ENCODE measurements at regions not wholly inside any gene's neighbourhood (a gene's known extent, or its start where the extent isn't known, plus 50 kb on each side); places are given as distances from the start of the nearest gene placed in this dataset.
A peak's percentile ranks its signal among the peaks of the same experiment; 100 is the strongest.
"Not testable (repeated sequence)": the region's sequence is repeated elsewhere in the genome, so short reads cannot be mapped to it uniquely, and the experiment has no call there.

GRCh38 chr5:67549947-67550346 lies 353.3 kb upstream of the CD180 start:
- 93% methylated on average over 4 of the region's 4 CpGs for WGBS
- Histone ChIP-seq H3K4me3 (ENCODE audit: low read length) (no peak overlapping the region), H3K27ac (ENCODE audit: low read length) (no peak overlapping the region), H3K9me3 (ENCODE audit: control insufficient read depth, low read length) (no peaks in the 10 kb centered on the region), H3K4me1 (ENCODE audit: control insufficient read depth, insufficient read depth, low read length) (no peaks in the 10 kb centered on the region), H3K27me3 (ENCODE audit: control insufficient read depth, insufficient read depth) (no peaks in the 10 kb centered on the region)
- intact Hi-C loops (cut with DNase I), result no loop called here
- ATAC-seq (no peak), DNase-seq (no peak)

GRCh38 chr5:67549296-67549618 lies 352.7 kb upstream of the CD180 start:
- Histone ChIP-seq H3K4me3 (ENCODE audit: low read length) (no peak overlapping the region), H3K27me3 (ENCODE audit: control insufficient read depth, insufficient read depth) (no peaks in the 10 kb centered on the region), H3K9me3 (ENCODE audit: control insufficient read depth, low read length) (no peaks in the 10 kb centered on the region), H3K27ac (ENCODE audit: low read length) (no peak overlapping the region), H3K4me1 (ENCODE audit: control insufficient read depth, insufficient read depth, low read length) (no peaks in the 10 kb centered on the region)
- intact Hi-C loops (cut with DNase I), result no loop called here
- no peak for DNase-seq
- WGBS, result 76% methylated on average over 3 of the region's 3 CpGs
- peak in 1 of 2 donors; percentile 45 for ATAC-seq

DNA sequence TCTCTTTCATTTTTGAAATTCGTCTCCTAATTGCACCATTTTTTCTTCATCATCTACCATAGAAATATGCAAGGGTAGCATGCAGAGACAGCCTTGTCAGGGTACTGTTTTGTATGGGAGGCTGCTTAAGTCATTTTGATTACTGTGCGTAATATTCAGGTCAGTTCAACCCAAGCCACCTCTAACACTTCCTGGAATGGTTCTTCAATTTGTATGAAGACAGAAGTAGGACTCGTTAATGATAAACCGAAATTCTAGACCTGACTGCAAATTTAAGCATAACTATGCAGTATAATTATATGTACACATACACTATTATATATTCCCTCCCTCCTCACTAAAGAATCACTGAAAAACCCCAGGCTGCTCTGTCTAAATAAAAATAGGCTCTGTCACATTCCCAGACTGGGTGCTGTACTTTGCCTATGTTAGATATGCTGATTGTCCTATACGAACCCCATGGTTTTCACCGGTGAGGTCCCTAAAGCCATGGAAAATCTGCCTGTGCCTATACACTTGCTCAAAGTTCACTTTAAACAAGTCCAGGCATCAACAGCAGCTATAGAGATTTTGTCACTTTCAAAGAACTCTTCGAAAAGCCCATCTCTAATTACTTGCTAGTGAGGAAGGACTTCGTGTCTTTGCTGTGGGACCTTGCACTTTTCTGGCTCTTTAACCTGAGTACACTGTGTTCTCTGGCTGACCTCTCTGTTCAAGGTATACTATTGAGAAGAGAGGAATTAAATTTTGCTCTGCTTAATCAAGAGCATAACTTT lies 352.1 kb upstream of the CD180 start:
- Histone ChIP-seq H3K27me3 (ENCODE audit: control insufficient read depth, insufficient read depth) (no peaks in the 10 kb centered on the region), H3K4me1 (ENCODE audit: control insufficient read depth, insufficient read depth, low read length) (no peaks in the 10 kb centered on the region), H3K9me3 (ENCODE audit: control insufficient read depth, low read length) (no peaks in the 10 kb centered on the region), H3K4me3 (ENCODE audit: low read length) (no peak overlapping the region), H3K27ac (ENCODE audit: low read length) (no peak overlapping the region)
- ATAC-seq, result no peak
- WGBS, result 76% methylated on average over 8 of the region's 8 CpGs
- DNase-seq, result no peak
- intact Hi-C loops (cut with DNase I), result no loop called here

DNA sequence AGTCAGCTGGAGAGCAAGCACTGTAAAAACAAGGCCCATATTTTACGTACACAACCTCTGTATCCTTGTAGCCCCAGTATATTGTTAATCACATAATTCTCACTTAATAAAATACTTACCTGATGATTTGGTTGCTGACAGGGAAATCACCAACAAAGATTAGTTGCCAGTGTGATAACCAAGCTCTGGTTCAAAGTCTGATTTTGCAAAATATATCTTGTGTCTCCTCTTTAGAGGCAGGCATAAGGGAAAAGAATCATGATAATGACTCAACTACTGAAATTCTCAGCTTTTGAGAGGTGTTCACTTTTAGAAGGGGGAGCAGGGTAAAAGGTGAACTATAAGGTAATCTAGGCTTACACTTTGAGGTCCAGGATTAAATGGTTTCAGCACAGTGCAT lies 351.1 kb upstream of the CD180 start:
- H3K9me3 ChIP-seq (ENCODE audit: control insufficient read depth, low read length), result no peaks in the 10 kb centered on the region
- intact Hi-C loops (cut with DNase I), result no loop called here
- DNase-seq (no peak), ATAC-seq (no peak)
- H3K4me3 ChIP-seq (ENCODE audit: low read length), result no peak overlapping the region
- no peak overlapping the region for H3K27ac ChIP-seq (ENCODE audit: low read length)
- H3K27me3 ChIP-seq (ENCODE audit: control insufficient read depth, insufficient read depth), result no peaks in the 10 kb centered on the region
- H3K4me1 ChIP-seq (ENCODE audit: control insufficient read depth, insufficient read depth, low read length), result no peaks in the 10 kb centered on the region
- 88% methylated on average over 1 of the region's 1 CpG for WGBS

DNA sequence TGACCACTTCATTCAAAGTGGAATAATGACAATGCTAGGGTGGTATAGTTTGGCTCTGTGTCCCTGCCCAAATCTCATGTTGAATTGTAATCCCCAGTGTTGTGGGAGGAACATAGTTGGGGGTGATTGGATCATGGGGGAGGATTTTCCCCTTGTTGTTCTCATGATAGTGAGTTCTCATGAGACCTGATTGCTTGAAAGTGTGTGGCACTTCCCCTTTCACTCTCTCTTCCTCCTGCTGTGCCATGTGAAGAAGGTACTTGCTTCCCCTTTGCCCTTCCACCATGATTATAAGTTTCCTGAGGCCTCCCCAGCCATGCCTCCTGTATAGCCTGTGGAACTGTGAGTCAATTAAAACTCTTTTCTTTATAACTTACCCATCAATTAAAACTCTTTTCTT lies 348.3 kb upstream of the CD180 start:
- DNase-seq; H3K4me1 ChIP-seq (ENCODE audit: control insufficient read depth, insufficient read depth, low read length); ATAC-seq; H3K4me3 ChIP-seq (ENCODE audit: low read length); H3K27me3 ChIP-seq (ENCODE audit: control insufficient read depth, insufficient read depth); intact Hi-C loops (cut with DNase I); H3K27ac ChIP-seq (ENCODE audit: low read length); H3K9me3 ChIP-seq (ENCODE audit: control insufficient read depth, low read length): not testable (repeated sequence)

- Histone ChIP-seq H3K9me3 (ENCODE audit: control insufficient read depth, low read length) (no peaks in the 10 kb centered on the region), H3K27me3 (ENCODE audit: control insufficient read depth, insufficient read depth) (no peaks in the 10 kb centered on the region), H3K27ac (ENCODE audit: low read length) (no peak overlapping the region), H3K4me3 (ENCODE audit: low read length) (no peak overlapping the region), H3K4me1 (ENCODE audit: control insufficient read depth, insufficient read depth, low read length) (no peaks in the 10 kb centered on the region)
- WGBS, result 61% methylated on average over 5 of the region's 5 CpGs
- no peak for DNase-seq
- ATAC-seq, result no peak
- intact Hi-C loops (cut with DNase I), result no loop called here
Observed at GRCh38 chr5:67543720-67544270, 347.2 kb upstream of the CD180 start.

DNA sequence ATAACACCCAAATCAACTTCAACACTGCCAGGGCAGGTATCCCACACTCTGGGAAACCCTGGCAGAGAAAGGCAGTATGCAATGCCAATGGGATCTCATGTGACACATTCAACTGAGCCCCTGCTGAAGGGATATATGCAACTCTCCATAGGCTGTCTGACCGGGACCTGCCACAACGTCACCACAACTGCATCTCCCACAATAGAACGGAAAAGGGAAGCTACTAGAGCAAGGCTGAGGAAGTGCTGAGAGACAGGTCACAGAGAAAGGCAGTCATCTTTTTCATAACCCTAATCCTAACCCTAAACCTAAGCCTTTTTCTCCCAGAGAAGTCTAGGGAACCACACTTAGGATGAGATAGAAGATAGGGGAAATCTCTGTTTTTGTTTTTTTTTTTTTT lies 345.9 kb upstream of the CD180 start:
- no peaks in the 10 kb centered on the region for H3K4me1 ChIP-seq (ENCODE audit: control insufficient read depth, insufficient read depth, low read length)
- intact Hi-C loops (cut with DNase I), result no loop called here
- no peaks in the 10 kb centered on the region for H3K9me3 ChIP-seq (ENCODE audit: control insufficient read depth, low read length)
- H3K4me3 ChIP-seq (ENCODE audit: low read length), result no peak overlapping the region
- H3K27me3 ChIP-seq (ENCODE audit: control insufficient read depth, insufficient read depth), result no peaks in the 10 kb centered on the region
- ATAC-seq, result no peak
- no peak overlapping the region for H3K27ac ChIP-seq (ENCODE audit: low read length)
- DNase-seq, result no peak
- WGBS, result 70% methylated on average over 3 of the region's 3 CpGs

DNA sequence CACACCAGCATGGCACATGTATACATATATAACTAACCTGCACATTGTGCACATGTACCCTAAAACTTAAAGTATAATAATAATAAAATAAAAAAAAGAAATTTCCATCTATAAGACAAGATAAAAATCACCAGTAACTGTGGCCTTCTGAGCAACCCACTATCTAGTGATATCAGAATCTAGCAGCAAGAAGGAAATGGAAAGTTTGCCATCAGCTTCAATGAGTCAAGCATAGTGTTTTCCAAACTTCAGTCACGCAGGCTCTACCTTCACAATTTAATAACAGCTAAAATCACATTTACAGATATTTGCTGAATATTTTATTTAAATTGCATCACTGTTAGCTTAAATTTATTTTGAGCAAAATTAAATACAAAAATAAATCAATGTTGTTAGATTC lies 345.3 kb upstream of the CD180 start:
- Histone ChIP-seq H3K27ac (ENCODE audit: low read length) (no peak overlapping the region), H3K4me3 (ENCODE audit: low read length) (no peak overlapping the region), H3K27me3 (ENCODE audit: control insufficient read depth, insufficient read depth) (no peaks in the 10 kb centered on the region), H3K4me1 (ENCODE audit: control insufficient read depth, insufficient read depth, low read length) (no peaks in the 10 kb centered on the region), H3K9me3 (ENCODE audit: control insufficient read depth, low read length) (no peaks in the 10 kb centered on the region)
- DNase-seq (no peak), ATAC-seq (no peak)
- 86% methylated on average over 1 of the region's 1 CpG for whole genome bisulfite sequencing
- intact Hi-C loops (cut with DNase I), result no loop called here

DNA sequence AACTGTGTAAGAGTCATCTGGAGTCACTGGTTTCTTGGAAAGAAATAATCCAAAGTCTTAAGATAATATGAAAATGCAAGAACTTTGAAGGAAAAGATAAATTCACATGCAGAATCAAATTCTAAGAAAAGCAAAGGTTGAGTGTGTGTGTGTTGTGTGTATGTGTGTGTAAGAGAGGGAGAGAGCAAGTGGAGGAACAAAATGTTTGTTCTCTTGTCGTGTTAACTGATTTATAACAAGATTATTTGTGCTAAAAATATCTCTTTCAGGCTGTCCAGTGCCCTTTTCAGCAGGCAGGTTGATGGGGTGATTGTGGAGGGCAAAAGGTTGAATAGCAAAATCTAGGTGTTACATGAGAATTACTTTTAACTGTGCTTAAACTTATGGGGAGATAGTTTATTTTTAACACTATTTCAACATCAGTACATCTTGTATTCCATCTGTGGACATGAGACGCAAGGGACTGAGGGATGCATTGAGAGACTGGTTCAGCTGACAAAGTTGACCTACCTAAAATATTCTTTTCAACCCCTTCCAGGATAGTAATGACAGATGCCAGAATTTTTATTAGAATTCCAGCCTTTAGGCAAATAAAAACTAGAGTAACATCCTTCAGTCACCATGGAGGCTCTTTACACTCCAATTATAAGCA lies 342.4 kb upstream of the CD180 start:
- H3K4me3 ChIP-seq (ENCODE audit: low read length), result no peak overlapping the region
- no peaks in the 10 kb centered on the region for H3K27me3 ChIP-seq (ENCODE audit: control insufficient read depth, insufficient read depth)
- no peak for ATAC-seq
- H3K4me1 ChIP-seq (ENCODE audit: control insufficient read depth, insufficient read depth, low read length), result no peaks in the 10 kb centered on the region
- intact Hi-C loops (cut with DNase I), result no loop called here
- H3K9me3 ChIP-seq (ENCODE audit: control insufficient read depth, low read length), result no peaks in the 10 kb centered on the region
- DNase-seq, result no peak
- no peak overlapping the region for H3K27ac ChIP-seq (ENCODE audit: low read length)
- 54% methylated on average over 2 of the region's 2 CpGs for WGBS

DNA sequence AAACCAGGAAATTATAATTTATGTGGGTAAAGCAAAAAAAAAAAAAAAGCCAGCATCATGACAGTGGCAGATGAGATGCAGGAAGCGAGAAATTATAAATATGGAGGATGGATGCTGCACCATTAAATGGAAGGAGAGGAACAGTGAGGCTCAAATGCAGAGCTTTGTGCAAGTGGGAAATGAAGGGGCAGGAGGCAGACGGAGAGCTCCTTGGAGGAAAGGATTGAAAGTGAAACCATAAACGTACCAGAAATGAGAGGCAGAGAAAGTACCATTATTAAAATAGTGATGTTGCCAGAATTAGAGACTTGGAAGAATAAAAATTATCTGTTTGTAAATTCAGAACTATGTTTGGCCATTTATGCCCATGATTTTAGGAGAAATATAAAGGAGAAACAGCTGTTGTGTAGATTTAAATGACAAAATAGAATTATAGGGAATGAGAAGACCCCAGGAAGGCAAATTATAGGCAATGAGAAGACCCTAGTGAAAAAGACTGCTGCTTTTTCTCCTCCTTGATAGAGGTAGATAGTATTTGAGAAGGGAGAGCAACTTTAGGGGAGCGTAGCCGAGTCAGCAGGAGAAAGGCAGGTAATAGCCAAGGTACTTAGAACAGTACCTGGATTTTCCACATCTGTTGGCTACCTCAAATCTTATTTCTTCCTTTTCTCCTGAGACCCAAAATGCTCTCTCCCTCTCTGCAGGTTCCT lies 341.0 kb upstream of the CD180 start:
- intact Hi-C loops (cut with DNase I), result no loop called here
- Histone ChIP-seq H3K4me3 (ENCODE audit: low read length) (peak overlapping the region; percentile 33), H3K9me3 (ENCODE audit: control insufficient read depth, low read length) (no peaks in the 10 kb centered on the region), H3K4me1 (ENCODE audit: control insufficient read depth, insufficient read depth, low read length) (no peaks in the 10 kb centered on the region), H3K27me3 (ENCODE audit: control insufficient read depth, insufficient read depth) (no peaks in the 10 kb centered on the region), H3K27ac (ENCODE audit: low read length) (no peak overlapping the region)
- DNase-seq (no peak), ATAC-seq (peak; percentile 31 to 63)
- WGBS, result 62% methylated on average over 5 of the region's 5 CpGs

GRCh38 chr5:67536866-67537265 lies 340.3 kb upstream of the CD180 start:
- Histone ChIP-seq H3K27me3 (ENCODE audit: control insufficient read depth, insufficient read depth) (no peaks in the 10 kb centered on the region), H3K27ac (ENCODE audit: low read length) (no peak overlapping the region), H3K4me3 (ENCODE audit: low read length) (no peak overlapping the region), H3K4me1 (ENCODE audit: control insufficient read depth, insufficient read depth, low read length) (no peaks in the 10 kb centered on the region), H3K9me3 (ENCODE audit: control insufficient read depth, low read length) (no peaks in the 10 kb centered on the region)
- DNase-seq, result no peak
- peak; percentile 43 to 50 for ATAC-seq
- intact Hi-C loops (cut with DNase I), result no loop called here
- 14% methylated on average over 3 of the region's 3 CpGs for WGBS

Data from right cardiac atrium (tissue), 5 donors.